Ectodermal cell (in vitro differentiated cells): ENCODE measurements at regions not wholly inside any gene's neighbourhood (a gene's known extent, or its start where the extent isn't known, plus 50 kb on each side); places are given as distances from the start of the nearest gene placed in this dataset.

Experiments used
- H3K27ac ChIP-seq: 2 replicates; pipeline ENCODE4 v1.7.0; 2013; ENCODE audit warnings: mild to moderate bottlenecking, low read depth, low read length; ENCODE audit not compliant: insufficient read depth, poor library complexity, severe bottlenecking
- H3K27me3 ChIP-seq: 2 replicates; pipeline ENCODE4 v1.7.0; 2013; ENCODE audit warnings: mild to moderate bottlenecking, low read length; ENCODE audit not compliant: insufficient read depth, control insufficient read depth, poor library complexity, severe bottlenecking
- H3K36me3 ChIP-seq: one replicate; pipeline ENCODE4 v1.7.0; 2013; ENCODE audit warnings: low read length; ENCODE audit not compliant: control insufficient read depth, insufficient read depth
- H3K4me1 ChIP-seq: one replicate; pipeline ENCODE4 v1.7.0; 2013; ENCODE audit warnings: low read length; ENCODE audit not compliant: control insufficient read depth, insufficient read depth
- H3K4me3 ChIP-seq: 2 replicates; pipeline ENCODE4 v1.7.0; 2013; ENCODE audit warnings: low read depth, low read length, control low read depth; ENCODE audit not compliant: insufficient read depth
- H3K9me3 ChIP-seq: 2 replicates; pipeline ENCODE4 v1.7.0; 2013; ENCODE audit warnings: mild to moderate bottlenecking, low read length, moderate library complexity; ENCODE audit not compliant: control insufficient read depth
- WGBS, 2 experiments: methylation state at CpG; one replicate each; pipeline ENCODE4 v1.1.7; 2013; ENCODE audit warnings: missing lambda C conversion rate in 2 of 2; 5-methylcytosine and 5-hydroxymethylcytosine counted together

- H3K9me3 ChIP-seq = no peaks in the 10 kb centered on the region
- no peaks in the 10 kb centered on the region for H3K27me3 ChIP-seq
- H3K27ac ChIP-seq = no peak overlapping the region
- WGBS, 2 experiments = 91 to 94% methylated on average over 2 of the region's 2 CpGs
- H3K36me3 ChIP-seq = no peaks in the 10 kb centered on the region
- H3K4me3 ChIP-seq = no peak overlapping the region
- H3K4me1 ChIP-seq = no peaks in the 10 kb centered on the region
These were observed 466.7 kb downstream of the NFIB start for GRCh38 chr9:13847270-13847669.

DNA sequence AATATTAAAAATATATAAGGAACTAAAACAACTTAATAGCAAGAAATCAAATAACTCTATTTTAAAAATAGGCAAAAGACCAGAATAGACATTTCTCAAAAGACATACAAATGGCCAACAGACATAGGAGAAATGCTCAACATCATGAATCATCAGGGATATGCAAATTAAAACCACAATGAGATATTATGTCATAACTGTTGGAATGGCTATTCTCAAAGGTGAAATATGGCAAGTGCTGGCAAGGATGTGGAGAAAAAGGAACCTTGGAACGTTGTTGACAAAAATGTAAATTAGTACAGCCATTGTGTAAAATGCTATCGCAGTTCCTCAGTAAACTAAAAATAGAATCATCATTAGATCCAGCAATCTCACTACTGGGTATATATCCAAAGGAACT lies 468.5 kb downstream of the NFIB start:
- H3K9me3 ChIP-seq = no peaks in the 10 kb centered on the region
- no peaks in the 10 kb centered on the region for H3K36me3 ChIP-seq
- H3K4me1 ChIP-seq = no peaks in the 10 kb centered on the region
- H3K27me3 ChIP-seq = no peaks in the 10 kb centered on the region
- H3K4me3 ChIP-seq = no peak overlapping the region
- H3K27ac ChIP-seq = no peak overlapping the region
- 89 to 95% methylated on average over 2 of the region's 2 CpGs for WGBS, 2 experiments

DNA sequence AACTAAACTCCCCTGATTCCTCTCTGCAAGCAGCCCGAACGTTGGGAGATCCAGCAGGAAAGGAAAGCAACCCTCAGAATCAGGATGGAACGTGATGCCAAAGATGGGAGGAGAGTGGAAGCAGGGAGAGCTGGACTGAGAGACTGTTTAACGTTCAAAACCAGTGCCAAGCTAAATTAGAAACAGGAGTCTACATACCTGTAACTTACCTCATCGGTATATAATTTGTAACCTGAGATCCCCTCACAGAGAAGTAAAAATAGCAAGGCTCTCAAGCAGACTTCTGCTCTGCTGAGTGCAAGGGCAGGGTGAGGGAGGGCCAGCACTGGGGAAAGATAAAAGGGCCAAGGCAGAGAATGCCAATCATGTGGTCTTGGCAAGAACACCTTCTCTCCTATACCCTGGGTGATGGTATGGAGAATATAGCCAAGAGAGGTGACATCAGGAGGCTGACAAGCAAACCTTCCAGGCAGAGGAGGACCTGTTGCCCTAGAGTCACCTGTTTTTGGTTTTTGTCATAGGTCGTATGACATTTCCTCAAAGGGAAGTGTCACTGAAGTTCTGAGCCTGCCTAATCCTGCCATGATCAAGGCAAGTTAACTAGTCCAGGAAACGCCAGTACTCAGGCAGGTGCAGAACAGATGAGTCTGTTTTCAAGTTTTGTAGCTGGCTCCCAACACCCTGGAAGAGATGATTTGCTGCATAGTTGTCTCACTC lies 472.0 kb downstream of the NFIB start:
- Histone ChIP-seq H3K9me3 (no peaks in the 10 kb centered on the region), H3K4me3 (no peak overlapping the region), H3K27me3 (no peaks in the 10 kb centered on the region), H3K27ac (no peak overlapping the region), H3K4me1 (no peaks in the 10 kb centered on the region), H3K36me3 (no peaks in the 10 kb centered on the region)
- whole genome bisulfite sequencing, 2 experiments = 81 to 86% methylated on average over 7 of the region's 7 CpGs

DNA sequence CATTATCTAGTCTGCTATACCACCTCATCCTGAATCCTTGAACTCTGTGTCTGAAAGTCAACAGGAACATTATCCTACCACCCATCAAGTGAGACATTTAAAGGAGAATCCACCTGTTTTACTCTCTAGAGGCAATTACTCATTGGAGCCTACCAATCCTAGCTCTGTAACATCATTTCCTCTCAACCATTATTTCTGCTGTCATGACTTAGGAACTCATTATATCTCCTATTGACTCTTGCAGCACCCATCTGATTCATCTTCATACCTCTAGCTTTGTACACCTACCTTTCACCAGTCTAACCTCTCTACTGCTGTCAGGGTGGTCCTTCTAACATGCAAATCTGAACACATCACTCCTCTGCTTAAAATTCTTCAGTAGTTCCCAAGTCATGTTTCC lies 481.5 kb downstream of the NFIB start:
- Histone ChIP-seq H3K4me1 (no peaks in the 10 kb centered on the region), H3K4me3 (no peak overlapping the region), H3K27me3 (no peaks in the 10 kb centered on the region), H3K9me3 (peaks cover 3% of the 10 kb centered on the region), H3K36me3 (no peaks in the 10 kb centered on the region), H3K27ac (no peak overlapping the region)

DNA sequence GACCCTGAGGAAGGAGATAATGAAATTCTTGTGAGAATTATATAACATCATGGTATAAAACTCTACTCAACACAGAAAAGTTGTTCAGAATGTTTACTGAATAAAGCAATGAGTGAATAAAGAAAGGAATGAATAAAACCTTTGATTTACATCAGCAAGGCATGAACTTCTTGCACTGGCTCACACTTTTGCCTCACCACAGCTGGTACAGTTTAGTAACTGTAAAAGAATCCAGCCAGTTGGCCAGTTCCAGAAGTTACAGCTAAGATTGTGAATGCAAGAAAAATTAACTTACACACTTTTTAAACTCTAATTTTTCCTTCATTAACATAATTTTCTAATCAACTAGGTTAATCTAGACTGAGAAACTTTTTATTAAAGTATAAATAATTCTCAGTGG lies 490.9 kb downstream of the NFIB start:
- H3K27ac ChIP-seq = no peak overlapping the region
- no peaks in the 10 kb centered on the region for H3K4me1 ChIP-seq
- no peaks in the 10 kb centered on the region for H3K27me3 ChIP-seq
- H3K36me3 ChIP-seq = no peaks in the 10 kb centered on the region
- no peaks in the 10 kb centered on the region for H3K9me3 ChIP-seq
- H3K4me3 ChIP-seq = no peak overlapping the region

GRCh38 chr9:13817754-13818278 lies 496.1 kb downstream of the NFIB start:
- H3K27me3 ChIP-seq = no peaks in the 10 kb centered on the region
- H3K9me3 ChIP-seq = no peaks in the 10 kb centered on the region
- H3K27ac ChIP-seq = no peak overlapping the region
- H3K4me3 ChIP-seq = no peak overlapping the region
- H3K4me1 ChIP-seq = no peaks in the 10 kb centered on the region
- WGBS, 2 experiments = 75% methylated on average over 1 of the region's 1 CpG; no CpG with 5 or more reads in 1 of the 2 experiments
- no peaks in the 10 kb centered on the region for H3K36me3 ChIP-seq

DNA sequence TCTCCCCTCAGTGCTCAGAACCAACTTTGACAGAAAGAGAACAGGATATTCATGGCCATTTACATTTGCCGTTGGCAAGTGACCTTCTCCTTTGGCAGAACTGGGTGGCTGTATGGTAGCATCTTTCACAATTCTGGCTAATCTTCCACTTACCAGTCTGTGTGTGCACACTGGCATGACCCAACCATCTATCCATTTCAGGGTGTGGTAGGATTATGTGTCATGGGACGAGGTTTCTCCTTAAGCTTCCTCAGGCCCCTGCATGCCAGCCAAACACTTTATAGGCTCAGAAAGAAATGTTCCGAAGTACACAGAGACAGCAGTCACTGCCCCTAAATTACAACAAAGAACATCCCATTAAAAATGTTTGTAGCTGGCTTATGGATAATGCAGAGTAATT lies 497.1 kb downstream of the NFIB start:
- no peaks in the 10 kb centered on the region for H3K4me1 ChIP-seq
- H3K9me3 ChIP-seq = no peaks in the 10 kb centered on the region
- no peak overlapping the region for H3K4me3 ChIP-seq
- H3K36me3 ChIP-seq = no peaks in the 10 kb centered on the region
- H3K27me3 ChIP-seq = no peaks in the 10 kb centered on the region
- 88 to 97% methylated on average over 3 of the region's 3 CpGs for WGBS, 2 experiments
- H3K27ac ChIP-seq = no peak overlapping the region

GRCh38 chr9:13814647-13815400 lies 499.1 kb downstream of the NFIB start:
- H3K27ac ChIP-seq = no peak overlapping the region
- no peaks in the 10 kb centered on the region for H3K9me3 ChIP-seq
- no peaks in the 10 kb centered on the region for H3K36me3 ChIP-seq
- 80% methylated on average over 1 of the region's 1 CpG; no CpG with 5 or more reads in 1 of the 2 experiments for WGBS, 2 experiments
- H3K4me3 ChIP-seq = no peak overlapping the region
- no peaks in the 10 kb centered on the region for H3K4me1 ChIP-seq
- H3K27me3 ChIP-seq = no peaks in the 10 kb centered on the region

DNA sequence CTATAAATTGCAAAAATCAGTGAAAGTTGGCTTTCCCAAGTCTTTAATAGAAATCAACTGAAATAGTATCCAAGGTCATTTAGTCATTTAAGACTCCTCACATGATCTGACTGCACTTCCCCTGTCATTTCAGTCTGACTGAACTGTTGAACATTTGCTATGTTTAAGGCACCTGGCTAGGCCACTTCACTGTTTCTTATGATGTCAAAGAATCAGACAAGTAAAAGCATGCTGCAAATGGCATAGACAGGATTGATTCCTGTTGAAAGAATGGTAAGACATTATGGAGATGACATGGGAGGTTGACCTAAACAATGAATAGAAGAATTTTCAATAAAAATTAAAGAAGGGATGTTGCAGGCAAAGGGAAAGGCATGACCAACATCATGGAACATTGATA lies 502.1 kb downstream of the NFIB start:
- no peaks in the 10 kb centered on the region for H3K4me1 ChIP-seq
- no peaks in the 10 kb centered on the region for H3K36me3 ChIP-seq
- H3K27me3 ChIP-seq = no peaks in the 10 kb centered on the region
- no peak overlapping the region for H3K4me3 ChIP-seq
- H3K27ac ChIP-seq = no peak overlapping the region
- no peaks in the 10 kb centered on the region for H3K9me3 ChIP-seq

DNA sequence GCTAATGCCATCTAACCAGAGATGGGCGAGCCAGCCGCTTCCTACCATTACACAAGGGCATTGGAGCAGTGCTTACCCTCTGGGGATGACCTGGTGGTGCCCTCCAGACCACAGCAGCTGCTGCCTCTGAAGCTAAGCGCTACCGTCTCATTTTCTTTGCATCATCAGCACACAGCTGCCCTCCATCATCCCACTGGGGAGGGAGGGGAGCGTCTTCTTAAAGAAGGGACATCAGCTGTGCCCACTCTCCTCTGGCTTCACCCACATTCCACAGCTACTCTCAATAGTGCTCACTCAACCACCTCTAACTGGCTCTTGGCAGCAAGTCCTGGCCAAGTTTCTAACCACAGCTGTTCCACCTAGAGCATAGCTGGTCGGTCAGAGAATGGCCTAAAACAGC lies 503.4 kb downstream of the NFIB start:
- Histone ChIP-seq H3K4me3 (no peak overlapping the region), H3K9me3 (no peaks in the 10 kb centered on the region), H3K27ac (no peak overlapping the region), H3K36me3 (no peaks in the 10 kb centered on the region), H3K27me3 (no peaks in the 10 kb centered on the region), H3K4me1 (no peaks in the 10 kb centered on the region)
- WGBS, 2 experiments = 91 to 95% methylated on average over 6 of the region's 6 CpGs
